ENCODE measurements at regions not wholly inside any gene's neighbourhood (a gene's known extent, or its start where the extent isn't known, plus 50 kb on each side); places are given as distances from the start of the nearest gene placed in this dataset.

- H3K9ac ChIP-seq: no peak overlapping the region
- H3K9me3 ChIP-seq (replicated peaks in 1 of 11): peaks cover 0 to 10% (median 4%) of the 10 kb centered on the region in 11 experiments; a peak in 4 of 22 replicates
- H3K36me3 ChIP-seq: no peaks in the 10 kb centered on the region
- no peak for TF ChIP-seq Cebpa-rat (IDR thresholded peaks at IDR 0.05)
- no peak overlapping the region for H3K4me2 ChIP-seq
- no peaks in the 10 kb centered on the region for H3K27me3 ChIP-seq
- no peak overlapping the region for H3K4me3 ChIP-seq
- H3K27ac ChIP-seq: no peak overlapping the region
- H3K4me1 ChIP-seq: peaks cover 0 to 17% (median 13%) of the 10 kb centered on the region in 10 experiments; a peak in 15 of 20 replicates
- no peaks in the 10 kb centered on the region for H4K20me1 ChIP-seq
Observed at GRCh38 chr6:40319124-40319523, 268.0 kb downstream of the LRFN2 start.

DNA sequence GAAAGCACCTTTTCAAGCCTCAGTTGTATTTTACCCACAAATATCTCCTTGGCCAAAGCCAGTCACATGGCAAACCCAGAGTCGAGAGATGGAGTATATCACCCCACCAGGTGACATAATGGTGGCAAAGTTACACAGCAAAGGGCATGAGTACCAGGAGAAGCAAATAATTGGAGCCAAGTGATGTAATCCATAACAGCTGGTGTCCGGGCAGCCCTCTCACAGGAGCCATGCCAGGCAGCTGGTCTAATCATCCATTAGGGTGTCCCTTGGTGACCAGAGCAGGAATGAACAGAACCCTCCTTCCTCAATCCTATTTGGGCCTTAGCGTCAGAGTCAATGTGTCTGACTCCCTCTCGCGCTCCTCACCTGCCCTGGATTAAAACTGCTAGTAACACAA lies 272.1 kb downstream of the LRFN2 start:
- Histone ChIP-seq H3K9me3 (replicated peaks in 1 of 11) (peaks cover 0 to 10% (median 4%) of the 10 kb centered on the region in 11 experiments; a peak in 4 of 22 replicates), H3K36me3 (no peaks in the 10 kb centered on the region), H3K27me3 (no peaks in the 10 kb centered on the region), H3K27ac (no peak overlapping the region), H4K20me1 (no peaks in the 10 kb centered on the region), H3K9ac (no peak overlapping the region), H3K4me2 (no peak overlapping the region), H3K4me1 (peaks cover 0 to 7% (median 0%) of the 10 kb centered on the region in 10 experiments; a peak in 1 of 20 replicates), H3K4me3 (no peak overlapping the region)
- TF ChIP-seq Cebpa-rat (IDR thresholded peaks at IDR 0.05): no peak

DNA sequence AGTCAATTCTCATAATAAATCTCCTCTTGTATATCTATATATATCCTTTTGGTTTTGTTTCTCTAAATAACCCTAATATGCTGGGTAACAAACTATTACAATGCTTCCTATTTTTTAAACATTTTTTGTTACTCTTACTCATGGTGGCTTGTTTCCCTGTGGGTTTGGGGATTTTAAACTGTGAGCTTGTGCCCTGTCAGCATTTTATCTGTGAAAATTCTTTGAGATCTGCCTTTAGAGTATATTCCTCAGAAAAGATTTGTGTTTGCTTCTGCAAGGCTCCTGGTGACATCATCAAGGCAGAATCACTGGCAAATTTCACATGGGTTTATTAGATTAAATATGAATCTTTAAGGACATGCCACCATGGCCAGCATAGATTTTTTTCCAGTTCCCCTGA lies 273.6 kb downstream of the LRFN2 start:
- TF ChIP-seq Cebpa-rat (IDR thresholded peaks at IDR 0.05): no peak
- Histone ChIP-seq H3K9me3 (replicated peaks in 1 of 11) (no peaks in the 10 kb centered on the region), H3K4me3 (no peak overlapping the region)

GRCh38 chr6:40312213-40313015 lies 274.8 kb downstream of the LRFN2 start:
- TF ChIP-seq Cebpa-rat (IDR thresholded peaks at IDR 0.05): no peak
- peaks cover 0 to 7% (median 0%) of the 10 kb centered on the region in 10 experiments; a peak in 1 of 20 replicates for H3K4me1 ChIP-seq
- H3K36me3 ChIP-seq: no peaks in the 10 kb centered on the region
- no peaks in the 10 kb centered on the region for H3K27me3 ChIP-seq
- H3K9ac ChIP-seq: no peak overlapping the region
- no peaks in the 10 kb centered on the region for H3K9me3 ChIP-seq (replicated peaks in 1 of 11)
- H3K4me2 ChIP-seq: no peak overlapping the region
- no peaks in the 10 kb centered on the region for H4K20me1 ChIP-seq
- no peak overlapping the region for H3K27ac ChIP-seq
- H3K4me3 ChIP-seq: no peak overlapping the region

More for the DNA sequence above, 273.6 kb downstream of the LRFN2 start:
- Histone ChIP-seq H3K27me3 (no peaks in the 10 kb centered on the region), H3K27ac (no peak overlapping the region), H3K9ac (no peak overlapping the region), H3K4me1 (peaks cover 0 to 7% (median 0%) of the 10 kb centered on the region in 10 experiments; a peak in 1 of 20 replicates), H3K4me2 (peak overlapping the region in 2 of 11 experiments; percentile 17 to 28; a peak in 2 of 22 replicates), H3K36me3 (no peaks in the 10 kb centered on the region), H4K20me1 (no peaks in the 10 kb centered on the region)

GRCh38 chr6:40308533-40309306 lies 278.4 kb downstream of the LRFN2 start:
- Histone ChIP-seq H3K27ac (no peak overlapping the region), H3K27me3 (no peaks in the 10 kb centered on the region), H4K20me1 (no peaks in the 10 kb centered on the region), H3K36me3 (no peaks in the 10 kb centered on the region), H3K9ac (no peak overlapping the region), H3K4me2 (peak overlapping the region in 2 of 11 experiments; percentile 6 to 35; a peak in 1 of 22 replicates), H3K4me1 (peaks cover 0 to 7% (median 0%) of the 10 kb centered on the region in 10 experiments; a peak in 1 of 20 replicates), H3K4me3 (no peak overlapping the region), H3K9me3 (replicated peaks in 1 of 11) (peaks cover 0 to 18% (median 9%) of the 10 kb centered on the region in 11 experiments; a peak in 12 of 22 replicates)
- TF ChIP-seq Cebpa-rat (IDR thresholded peaks at IDR 0.05): no peak

DNA sequence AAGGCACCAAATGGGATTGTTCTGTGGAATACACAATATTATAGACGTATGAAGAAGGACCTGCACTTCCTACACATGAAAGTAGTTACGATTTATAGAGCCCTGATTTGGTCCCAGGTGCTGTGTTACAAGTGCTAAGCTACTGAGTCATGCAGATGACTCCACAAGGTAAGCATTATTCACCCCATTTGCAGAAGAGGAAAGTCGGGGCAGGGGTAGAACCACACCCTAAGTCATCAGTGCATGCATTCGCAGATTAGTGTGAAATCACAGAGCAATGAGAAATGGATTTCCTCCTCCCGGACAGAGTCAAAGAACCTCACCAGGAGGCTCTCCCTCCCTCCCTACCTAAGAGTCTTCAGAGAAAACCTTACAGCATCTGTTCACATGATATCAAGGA lies 279.5 kb downstream of the LRFN2 start:
- 0 out of 20 replicates have a peak, but pooled peaks cover 0 to 3% (median 0%) of the 10 kb centered on the region in 10 experiments for H3K4me1 ChIP-seq
- no peak overlapping the region for H3K4me3 ChIP-seq
- H3K9ac ChIP-seq: no peak overlapping the region
- no peak overlapping the region for H3K27ac ChIP-seq
- H3K9me3 ChIP-seq (replicated peaks in 1 of 11): peaks cover 0 to 18% (median 9%) of the 10 kb centered on the region in 11 experiments; a peak in 12 of 22 replicates
- TF ChIP-seq Cebpa-rat (IDR thresholded peaks at IDR 0.05): no peak
- H3K27me3 ChIP-seq: no peaks in the 10 kb centered on the region
- no peak overlapping the region for H3K4me2 ChIP-seq
- no peaks in the 10 kb centered on the region for H3K36me3 ChIP-seq
- H4K20me1 ChIP-seq: no peaks in the 10 kb centered on the region

DNA sequence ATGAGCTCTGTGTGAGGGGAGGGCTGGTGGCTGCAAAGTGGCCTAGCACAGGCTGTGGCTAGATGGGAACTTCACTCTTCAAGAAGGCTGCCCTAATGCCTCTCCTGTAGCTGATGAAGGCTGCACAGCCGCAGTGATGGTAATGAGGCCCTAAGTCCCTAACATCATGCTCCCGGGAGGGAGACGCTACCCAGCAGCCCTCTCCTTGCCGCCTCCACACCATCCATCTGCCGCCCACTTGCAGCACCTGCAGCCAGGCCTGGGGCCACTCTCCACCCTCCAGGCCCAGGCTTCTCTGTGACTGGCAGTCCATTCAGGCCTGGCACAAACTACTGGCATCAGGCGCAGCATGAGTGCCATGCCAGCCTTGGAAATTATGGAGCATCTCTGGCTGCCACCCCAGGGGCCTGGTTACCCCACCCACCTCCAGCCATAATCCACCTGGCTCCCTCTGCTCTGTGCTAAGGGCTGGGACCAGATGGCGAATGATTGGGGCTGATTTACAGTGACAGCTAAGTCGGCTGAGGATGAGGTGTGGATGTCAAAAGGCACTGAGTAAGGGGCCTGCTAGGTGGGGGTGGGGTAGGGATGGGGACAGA lies 284.2 kb downstream of the LRFN2 start:
- Histone ChIP-seq H4K20me1 (no peaks in the 10 kb centered on the region), H3K27me3 (no peaks in the 10 kb centered on the region), H3K4me1 (0 out of 20 replicates have a peak, but pooled peaks cover 0 to 3% (median 0%) of the 10 kb centered on the region in 10 experiments), H3K9ac (no peak overlapping the region), H3K4me3 (no peak overlapping the region), H3K27ac (no peak overlapping the region), H3K9me3 (replicated peaks in 1 of 11) (peaks cover 0 to 25% (median 11%) of the 10 kb centered on the region in 11 experiments; a peak in 15 of 22 replicates), H3K36me3 (no peaks in the 10 kb centered on the region), H3K4me2 (no peak overlapping the region)
- TF ChIP-seq Cebpa-rat (IDR thresholded peaks at IDR 0.05): no peak

GRCh38 chr6:40299681-40300080 lies 287.5 kb downstream of the LRFN2 start:
- H3K9ac ChIP-seq: no peak overlapping the region
- H3K4me2 ChIP-seq: no peak overlapping the region
- no peaks in the 10 kb centered on the region for H3K27me3 ChIP-seq
- no peaks in the 10 kb centered on the region for H3K36me3 ChIP-seq
- H3K4me1 ChIP-seq: no peaks in the 10 kb centered on the region
- H3K27ac ChIP-seq: no peak overlapping the region
- no peak for TF ChIP-seq Cebpa-rat (IDR thresholded peaks at IDR 0.05)
- peaks cover 0 to 24% (median 12%) of the 10 kb centered on the region in 11 experiments; a peak in 13 of 22 replicates for H3K9me3 ChIP-seq (replicated peaks in 1 of 11)
- no peaks in the 10 kb centered on the region for H4K20me1 ChIP-seq
- H3K4me3 ChIP-seq: no peak overlapping the region

- Histone ChIP-seq H3K27ac (no peak overlapping the region), H4K20me1 (no peaks in the 10 kb centered on the region), H3K4me3 (no peak overlapping the region), H3K9me3 (replicated peaks in 1 of 11) (peaks cover 0 to 20% (median 11%) of the 10 kb centered on the region in 11 experiments; a peak in 13 of 22 replicates), H3K27me3 (no peaks in the 10 kb centered on the region), H3K9ac (no peak overlapping the region), H3K4me1 (0 out of 20 replicates have a peak, but pooled peaks cover 0 to under 1% (median 0%) of the 10 kb centered on the region in 10 experiments), H3K36me3 (no peaks in the 10 kb centered on the region), H3K4me2 (no peak overlapping the region)
- TF ChIP-seq Cebpa-rat (IDR thresholded peaks at IDR 0.05): no peak
Observed at GRCh38 chr6:40298207-40298606, 289.0 kb downstream of the LRFN2 start.

Measured in BLaER1 treated with 17β-estradiol and CSF1 and Interleukin-3, amounts not matched to agents 10 nM and 100 nM (cell line).